ENCODE measurements at regions not wholly inside any gene's neighbourhood (a gene's known extent, or its start where the extent isn't known, plus 50 kb on each side); places are given as distances from the start of the nearest gene placed in this dataset.
"Not testable (repeated sequence)": the region's sequence is repeated elsewhere in the genome, so short reads cannot be mapped to it uniquely, and the experiment has no call there.

DNA sequence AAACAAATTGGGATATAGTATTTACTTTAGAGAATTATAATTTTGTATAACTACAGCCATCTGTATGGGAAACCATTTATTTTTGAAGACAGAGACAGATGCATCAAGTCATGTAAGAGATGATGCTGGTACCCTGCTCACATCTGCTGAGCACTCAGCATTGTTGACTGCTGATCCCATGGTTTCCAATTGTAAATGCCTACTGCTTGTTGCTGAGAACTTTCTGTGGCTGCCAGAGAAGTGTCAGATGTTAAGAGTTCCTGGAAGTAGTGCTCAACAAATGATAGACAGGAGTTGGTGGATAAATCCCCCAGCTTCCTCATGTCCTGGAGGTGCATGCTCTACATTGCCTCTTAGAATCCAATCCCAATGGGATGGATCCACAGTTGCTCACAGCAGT lies 167.1 kb downstream of the OXSM start:
- no peak for DNase-seq

DNA sequence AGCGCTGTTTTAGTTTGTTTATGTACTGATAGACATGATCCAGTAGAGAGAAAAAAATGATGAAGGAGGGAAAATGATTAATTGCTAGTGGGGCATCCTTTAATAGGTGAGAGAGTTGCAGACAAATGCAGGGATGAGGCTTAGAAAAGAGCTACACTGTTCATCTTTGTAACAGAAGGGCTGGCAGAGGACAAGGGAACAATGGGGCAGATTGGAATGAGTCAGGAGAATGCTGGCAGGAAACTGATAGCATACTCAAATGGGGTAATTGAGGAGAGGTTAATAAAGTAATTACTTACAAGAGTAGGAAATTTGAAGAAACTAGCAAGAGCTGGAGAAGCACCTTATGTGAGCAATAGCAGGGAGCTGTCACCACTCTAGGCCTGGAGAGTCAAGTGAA lies 170.9 kb downstream of the OXSM start:
- no peak for DNase-seq

DNA sequence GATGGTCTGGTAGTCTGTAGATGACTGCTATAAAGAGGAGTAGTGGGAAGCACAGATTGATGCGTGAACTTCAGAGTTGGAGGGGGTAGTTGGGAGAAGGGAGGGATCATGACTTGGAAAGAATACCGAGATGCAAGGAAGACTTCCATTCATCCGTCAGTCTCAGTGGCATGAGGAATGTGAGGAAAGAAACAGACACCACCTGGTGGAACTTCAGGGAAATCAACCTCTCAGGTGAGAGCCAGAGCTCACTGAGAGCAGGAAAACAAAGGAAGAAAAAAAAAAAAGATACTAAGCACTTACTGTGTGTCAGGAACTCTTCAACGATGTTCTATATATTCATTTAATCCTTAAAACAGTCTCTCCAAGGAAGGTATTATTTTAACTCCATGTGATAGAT lies 172.4 kb downstream of the OXSM start:
- no peak for DNase-seq

DNA sequence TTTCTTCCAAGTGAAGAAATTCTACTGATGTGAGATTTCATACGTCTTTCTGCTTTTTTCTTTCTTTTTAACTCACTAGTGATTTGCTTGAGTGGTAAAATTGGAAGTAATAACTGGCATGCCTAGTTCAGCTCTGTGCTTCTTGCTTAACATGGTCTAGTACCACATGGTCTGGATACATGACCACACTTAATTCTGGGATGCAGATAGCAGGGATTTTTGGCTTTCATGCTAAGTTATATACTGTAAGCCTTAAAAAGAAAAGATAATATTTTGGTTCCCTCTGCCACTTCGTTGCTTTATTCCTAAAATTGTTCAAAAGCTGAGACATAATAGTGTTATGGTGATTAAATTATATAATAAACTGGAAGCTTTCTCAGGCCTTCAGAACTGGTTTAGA lies 174.3 kb downstream of the OXSM start:
- DNase-seq, result no peak

DNA sequence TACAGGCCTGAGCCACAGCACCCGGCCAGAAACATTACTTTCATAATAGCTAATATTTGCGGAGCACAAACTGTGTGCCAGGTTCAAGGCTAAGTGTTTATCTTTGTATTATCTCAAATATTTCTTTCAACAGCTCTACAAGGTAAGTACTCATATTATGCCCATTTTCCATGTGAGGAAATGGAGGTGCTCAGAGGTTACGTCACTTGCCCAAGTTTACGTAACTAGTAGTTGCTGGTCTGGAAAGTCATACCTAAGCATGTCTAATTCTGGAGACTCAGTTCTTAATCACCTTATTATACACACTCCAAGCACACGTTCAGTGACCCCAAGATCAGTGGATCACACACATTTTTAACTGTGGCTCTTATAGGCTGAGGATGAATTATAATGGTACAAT lies 177.5 kb downstream of the OXSM start:
- no peak for DNase-seq

DNA sequence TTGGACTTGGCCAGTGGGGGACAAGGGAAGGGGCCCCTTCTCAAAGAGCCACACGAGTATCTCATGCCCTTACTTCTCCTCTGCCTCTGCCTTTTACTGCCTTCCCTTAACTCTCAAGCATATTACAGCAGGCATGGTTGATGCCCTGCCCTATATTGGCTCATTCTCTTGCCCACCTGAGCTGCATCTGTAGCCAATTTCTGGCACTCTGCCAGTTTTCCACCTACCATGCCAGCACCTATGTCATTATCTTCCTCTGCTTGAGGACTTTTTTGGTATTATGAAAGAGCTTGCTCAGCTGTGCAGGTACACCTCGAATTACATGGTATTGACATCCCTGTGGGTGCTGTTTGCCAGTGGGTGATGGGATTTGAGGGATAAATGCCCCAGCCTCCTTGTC lies 181.8 kb downstream of the OXSM start:
- no peak for DNase-seq

DNA sequence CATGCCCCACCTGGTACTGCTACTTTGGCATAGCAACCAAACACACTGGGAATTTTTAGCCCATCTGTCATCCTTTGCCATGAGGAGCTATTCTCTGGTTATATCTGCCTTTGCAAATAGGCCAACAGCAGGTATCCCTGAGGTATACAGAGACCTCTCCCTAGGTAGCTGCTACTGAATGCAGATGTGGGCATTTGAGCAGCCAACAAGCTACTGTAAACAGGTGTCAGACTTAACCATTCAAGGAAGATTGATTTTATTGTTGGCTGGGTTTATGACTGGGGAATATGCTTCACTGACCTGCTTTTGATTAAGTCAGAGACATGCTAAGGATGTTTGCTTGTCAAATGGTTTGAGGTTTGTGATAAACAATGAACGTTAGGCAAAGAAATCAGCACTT lies 183.2 kb downstream of the OXSM start:
- no peak for DNase-seq

DNA sequence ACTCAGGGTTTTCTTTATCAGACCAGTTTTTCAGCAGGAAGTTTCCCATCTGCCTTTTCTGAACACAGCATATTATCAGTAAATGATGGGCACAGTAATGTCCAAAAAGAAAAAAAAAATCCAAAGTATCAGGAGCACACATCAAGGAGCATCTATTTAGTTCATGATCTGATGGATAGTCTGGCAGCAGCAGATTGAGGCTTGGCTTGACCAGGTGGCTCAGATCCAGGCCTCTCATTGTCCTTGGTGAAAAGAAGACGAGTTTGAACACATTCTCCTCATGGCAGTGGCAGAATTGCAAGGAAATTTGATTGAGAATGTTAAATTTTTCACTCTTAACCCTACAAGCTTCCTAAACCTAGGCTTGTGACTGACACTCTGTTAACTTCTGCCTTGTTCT lies 192.9 kb downstream of the OXSM start:
- DNase-seq, result no peak

DNA sequence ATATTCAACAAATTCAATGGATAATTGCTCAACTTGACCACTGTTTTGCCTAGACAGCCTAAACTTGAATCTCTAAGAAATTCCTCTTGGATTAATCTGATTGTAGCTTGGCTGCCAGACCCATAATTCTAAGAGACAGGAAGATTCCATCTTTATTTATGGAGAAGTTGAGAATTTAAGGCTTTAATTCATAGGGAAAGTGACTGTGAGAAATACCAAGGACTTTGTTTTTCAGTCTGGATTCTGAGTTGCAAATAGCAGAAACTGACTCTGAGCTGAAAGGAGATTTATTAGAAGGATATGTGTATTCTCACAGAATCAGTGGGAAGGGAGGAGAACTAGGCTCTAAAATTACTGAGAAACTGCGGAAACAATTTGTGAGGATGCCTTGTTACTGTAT lies 195.7 kb downstream of the OXSM start:
- DNase-seq, result no peak

DNA sequence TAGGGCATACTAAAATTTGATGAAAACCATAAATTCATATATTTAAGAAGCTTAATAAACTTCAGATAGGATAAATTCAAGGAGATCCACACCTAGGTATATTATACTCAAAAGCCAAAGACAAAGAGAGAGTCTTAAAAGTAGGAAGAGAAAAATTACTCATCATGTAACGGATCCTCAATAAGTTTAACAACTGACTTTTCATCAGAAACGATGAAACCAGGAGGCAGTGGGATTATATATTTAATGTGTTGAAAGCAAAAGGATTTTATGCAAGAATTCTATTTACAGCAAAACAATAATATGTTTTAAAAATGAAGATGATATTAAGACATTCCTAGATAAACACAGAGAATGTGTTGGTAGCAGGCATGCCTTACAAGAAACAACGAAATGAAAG lies 202.7 kb downstream of the OXSM start:
- DNase-seq, result no peak

DNA sequence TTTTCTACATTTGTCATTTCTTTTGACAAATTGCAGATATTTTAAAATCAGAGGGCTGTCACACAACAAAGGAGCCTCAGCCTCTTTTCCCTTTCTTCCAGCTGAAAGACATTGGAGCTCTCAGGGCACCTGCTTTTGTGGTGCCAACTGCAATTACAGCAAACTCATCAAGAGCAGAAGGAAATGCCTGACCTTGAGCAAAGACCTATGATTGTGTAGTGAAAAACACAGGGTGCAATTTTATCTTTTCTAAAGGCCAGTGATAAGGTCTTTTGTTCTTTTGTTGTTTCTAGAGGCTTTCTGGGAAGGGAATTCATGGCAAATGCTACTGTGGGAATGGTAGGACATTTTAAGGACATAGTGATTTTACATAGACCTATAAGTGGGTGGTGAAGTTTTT lies 214.3 kb downstream of the OXSM start:
- DNase-seq, result no peak

DNA sequence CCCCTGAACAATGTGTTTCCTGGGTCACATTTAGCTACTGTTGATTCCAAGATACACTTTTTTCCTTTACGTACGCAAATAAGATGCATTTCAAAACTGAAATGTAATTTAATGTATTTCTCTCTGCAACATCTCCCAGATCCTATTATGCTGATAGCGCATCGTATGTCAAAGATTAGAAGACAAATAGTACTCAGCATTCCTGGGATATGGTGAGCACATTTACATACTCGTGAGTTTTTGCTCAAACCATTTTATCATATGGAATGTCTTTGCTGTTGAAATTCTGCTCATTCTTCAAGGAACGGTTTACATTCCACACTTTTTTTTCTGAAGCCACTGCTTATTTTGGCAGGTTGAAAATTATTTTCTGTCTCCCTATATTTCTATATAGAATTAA lies 221.4 kb downstream of the OXSM start:
- DNase-seq, result no peak

DNA sequence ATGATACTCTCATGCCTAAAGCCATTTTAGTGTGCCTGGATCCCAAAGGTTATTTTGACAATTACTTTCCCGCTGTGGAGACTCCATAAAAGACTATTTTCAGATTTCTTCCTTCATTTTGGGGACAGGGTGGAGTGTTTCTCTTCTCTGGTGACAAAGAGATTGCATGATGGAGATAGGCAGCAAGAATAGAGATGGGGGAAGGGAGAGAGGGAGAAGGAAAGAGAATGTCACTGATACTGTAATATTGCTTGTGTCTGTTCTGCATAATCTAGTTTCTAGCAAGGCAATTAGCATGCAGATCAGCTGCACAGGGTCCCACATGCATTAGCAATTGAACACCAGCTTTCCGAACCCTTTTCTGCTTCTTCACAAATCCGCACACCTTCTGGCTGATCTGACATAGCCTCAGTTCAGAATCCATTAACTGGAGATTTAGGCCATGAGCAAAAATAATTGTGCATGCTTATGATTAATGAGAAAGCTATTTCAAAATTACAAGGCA lies 222.4 kb downstream of the OXSM start:
- no peak for DNase-seq

DNA sequence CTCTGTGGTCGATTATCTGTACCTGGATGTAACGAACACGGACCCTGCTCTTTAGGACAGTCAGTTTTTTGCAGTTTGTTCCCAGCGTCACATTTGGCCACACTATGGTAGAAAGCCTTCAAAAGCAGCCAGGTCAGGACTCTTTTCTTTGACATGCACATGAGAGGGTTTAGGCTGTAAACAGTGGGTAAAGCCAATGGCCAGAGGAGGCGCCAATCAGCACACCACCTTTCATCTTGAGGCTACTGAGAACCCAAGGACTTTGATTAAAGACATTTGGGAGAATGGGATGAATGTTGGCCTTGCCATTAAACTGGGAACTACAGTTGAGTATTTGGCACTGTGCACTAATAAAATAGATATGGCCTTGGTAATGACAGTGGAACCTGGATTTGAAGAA lies 225.9 kb downstream of the OXSM start:
- no peak for DNase-seq

DNA sequence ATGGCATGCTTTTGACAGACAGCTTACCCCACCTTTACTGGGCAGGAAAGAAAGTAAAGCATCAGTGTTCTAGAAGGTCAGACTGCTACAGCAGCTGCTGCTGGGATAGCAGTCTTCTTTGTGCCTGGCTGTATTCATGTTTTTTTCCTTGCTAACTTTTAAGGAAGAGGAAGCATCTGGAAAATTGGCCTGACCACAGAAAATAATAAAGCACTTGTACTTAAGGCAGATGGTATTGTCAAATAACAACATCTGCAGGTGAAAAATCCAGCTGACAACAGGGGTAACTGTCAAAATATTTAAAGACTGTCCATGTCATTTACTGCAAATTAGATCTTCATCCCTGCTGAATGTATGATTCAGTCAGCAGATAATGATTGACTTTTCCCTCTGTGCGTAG lies 229.0 kb downstream of the OXSM start:
- DNase-seq, result no peak

DNA sequence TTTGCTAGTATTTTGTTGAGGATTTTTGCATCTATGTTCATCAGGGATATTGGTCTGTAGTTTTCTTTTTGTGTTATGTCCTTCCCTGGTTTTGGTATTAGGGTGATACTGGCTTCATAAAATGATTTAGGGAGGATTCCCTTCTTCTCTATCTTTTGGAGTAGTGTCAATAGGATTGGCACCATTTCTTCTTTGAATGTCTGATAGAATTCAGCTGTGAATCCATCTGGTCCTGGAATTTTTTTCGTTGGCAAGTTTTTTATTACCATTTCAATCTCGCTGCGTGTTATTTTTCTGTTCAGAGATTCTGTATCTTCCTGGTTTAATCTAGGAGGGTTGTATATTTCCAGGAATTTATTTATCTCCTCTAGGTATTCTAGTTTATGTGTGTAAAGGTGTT lies 234.3 kb downstream of the OXSM start:
- DNase-seq, result not testable (repeated sequence)

DNA sequence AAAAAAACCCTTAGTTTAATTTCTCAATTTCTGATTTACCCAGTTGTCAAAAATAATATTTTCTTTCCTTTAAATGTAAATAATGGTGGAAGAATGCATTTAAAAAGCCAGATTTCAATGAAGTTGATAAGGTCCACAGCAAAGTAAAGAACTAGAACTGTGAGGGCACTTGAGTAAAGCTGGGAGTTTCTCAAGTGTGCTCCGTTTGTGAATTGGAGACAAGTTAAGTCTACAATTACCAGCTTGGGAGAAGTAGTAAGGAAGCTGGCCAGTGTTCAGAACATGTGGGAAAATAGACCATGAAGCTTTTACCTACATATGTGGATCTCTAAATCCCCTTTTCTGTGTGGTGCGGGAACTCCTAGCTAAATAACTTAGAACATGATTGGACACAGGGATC lies 239.4 kb downstream of the OXSM start:
- no peak for DNase-seq

DNA sequence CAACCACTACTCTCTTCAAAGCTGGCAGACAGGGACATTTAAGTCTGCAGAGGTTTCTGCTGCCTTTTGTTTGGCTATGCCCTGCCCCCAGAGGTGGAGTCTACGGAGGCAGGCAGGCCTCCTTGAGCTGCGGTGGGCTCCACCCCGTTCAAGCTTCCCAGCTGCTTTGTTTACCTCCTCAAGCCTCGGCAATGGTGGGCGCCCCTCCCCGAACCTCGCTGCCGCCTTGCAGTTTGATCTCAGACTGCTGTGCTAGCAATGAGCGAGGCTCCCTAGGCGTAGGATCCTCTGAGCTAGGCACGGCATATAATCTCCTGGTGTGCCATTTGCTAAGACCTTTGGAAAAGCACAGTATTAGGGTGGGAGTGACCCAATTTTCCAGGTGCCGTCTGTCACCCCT lies 252.2 kb downstream of the OXSM start:
- not testable (repeated sequence) for DNase-seq

DNA sequence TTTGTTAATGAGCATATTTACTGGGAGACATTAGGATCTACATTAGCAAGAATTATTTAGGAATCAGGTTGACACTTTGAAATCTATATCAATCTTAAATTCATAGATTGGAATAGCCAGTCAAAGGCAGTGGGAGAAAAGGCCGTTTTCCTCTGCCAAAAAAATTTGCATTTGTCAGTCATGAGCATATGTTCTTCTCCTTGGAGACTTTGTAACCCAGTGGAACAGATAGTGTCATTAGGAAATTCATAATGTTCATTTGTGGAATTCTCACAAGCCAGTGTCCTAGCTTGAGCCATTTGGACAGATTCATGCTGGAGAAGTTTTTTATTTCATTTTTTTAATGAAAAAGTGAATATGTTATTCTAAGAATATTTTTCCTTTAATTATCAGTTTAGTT lies 260.1 kb downstream of the OXSM start:
- no peak for DNase-seq

DNA sequence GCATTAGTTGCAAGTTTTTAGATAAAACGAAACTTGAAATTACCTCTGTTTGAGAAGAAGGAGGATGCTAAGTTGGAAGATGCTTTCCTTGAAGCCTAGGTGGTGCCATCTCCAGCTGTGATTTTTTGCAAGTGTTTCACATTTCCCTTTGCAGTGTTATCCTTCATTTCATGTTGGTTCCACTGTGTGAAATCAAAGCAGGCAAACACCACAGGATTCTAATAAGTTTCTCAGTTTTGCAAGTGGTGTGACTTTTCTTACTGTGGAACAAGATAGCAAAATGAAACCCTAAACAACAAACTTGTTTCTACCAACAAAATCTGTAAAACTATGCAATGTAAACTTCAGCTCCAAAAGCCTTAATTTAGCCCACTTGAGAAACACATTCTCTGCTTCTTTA lies 260.9 kb downstream of the OXSM start:
- DNase-seq, result no peak

DNA sequence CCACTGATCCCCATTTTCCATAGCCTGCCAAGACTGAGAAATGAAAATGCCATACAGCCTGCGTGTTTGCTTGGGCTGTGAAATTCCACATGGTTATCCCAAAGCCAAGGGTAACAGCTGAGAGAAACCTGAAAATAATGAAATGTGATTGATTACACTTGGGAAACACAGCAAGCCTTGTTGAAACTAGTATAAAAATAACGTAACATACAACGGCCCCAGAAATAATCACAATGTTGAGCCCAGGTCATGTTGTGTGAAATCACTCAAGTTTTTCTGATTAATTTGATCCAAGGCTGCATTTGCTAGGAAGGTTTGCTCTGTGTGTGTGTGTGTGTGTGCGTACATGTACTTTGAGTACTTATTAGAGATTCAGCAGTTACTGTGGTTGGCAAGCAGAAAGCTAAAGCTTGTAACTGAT lies 269.0 kb downstream of the OXSM start:
- DNase-seq, result no peak

DNA sequence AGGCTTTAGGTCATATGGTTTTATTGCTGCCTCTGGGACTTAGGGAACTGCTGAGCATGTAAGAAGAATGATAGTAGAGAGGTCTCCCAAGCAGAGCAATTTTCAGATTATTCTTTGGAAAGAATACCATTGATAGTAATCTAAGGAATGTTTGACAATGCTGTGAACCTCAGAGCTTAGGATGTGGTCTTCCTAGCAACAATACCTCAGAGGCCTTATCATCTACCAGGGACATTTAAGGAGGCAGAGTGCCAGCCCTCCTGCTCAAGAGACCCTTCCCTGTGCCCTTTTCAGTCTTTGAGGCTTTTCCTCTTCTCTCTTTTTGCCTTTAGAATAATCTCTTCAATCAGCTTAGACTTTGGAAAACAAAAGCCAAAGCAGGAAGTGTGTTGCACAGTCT lies 272.1 kb downstream of the OXSM start:
- no peak for DNase-seq

DNA sequence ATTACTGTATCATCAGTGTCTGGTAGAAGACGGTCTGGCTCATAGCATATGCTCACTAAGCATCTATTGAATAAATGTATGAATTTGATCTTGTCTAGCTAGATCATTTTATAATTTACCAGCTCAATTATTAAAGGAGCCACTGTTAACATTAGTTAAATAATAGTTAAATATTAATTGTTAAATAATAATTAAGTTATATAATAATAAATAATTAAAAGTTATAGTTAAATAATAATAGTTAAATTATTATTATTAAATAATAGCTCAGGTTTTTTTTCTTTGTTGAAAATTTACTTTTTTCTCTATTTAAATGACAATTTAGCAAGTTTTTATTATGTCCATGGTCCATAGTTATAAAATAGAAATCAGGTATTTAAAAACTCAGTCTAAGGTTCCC lies 274.4 kb downstream of the OXSM start:
- no peak for DNase-seq

DNA sequence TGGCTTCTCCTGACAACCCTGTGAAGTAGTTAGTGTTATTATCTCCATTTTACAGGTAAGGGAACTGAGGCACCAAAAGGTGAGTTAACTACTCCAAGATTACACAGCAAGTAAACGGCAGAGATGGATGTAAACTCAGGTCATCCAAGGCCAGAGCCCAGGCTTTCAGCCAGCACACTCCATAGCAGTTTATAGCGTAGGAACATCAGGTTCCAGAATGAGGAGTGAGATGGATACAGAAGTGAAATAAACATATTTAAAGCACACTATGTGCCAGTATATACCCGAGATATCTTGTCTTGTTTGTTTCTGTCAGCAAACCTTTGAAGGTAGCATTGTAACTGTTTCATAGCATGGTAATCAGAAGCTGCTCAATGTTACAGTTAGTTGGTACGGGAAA lies 279.0 kb downstream of the OXSM start:
- DNase-seq, result no peak

DNA sequence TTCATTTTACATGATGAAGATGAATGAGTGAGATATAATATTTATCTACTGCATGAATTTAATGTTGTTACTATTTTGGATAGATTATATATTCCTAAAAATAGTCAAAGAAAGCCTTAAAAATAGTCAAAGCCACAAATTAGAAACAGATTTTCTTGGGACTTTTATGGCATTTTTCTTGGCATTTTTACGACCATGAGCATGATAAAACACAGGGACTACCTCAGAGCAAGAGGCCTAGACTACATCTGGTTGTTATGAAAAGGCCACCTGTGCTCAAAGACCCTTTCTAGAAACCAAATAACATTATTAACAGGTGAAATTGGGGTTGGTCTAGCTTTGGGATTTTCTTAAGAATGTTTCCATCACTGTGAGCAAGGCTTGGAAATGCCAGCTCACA lies 281.0 kb downstream of the OXSM start:
- no peak for DNase-seq

DNA sequence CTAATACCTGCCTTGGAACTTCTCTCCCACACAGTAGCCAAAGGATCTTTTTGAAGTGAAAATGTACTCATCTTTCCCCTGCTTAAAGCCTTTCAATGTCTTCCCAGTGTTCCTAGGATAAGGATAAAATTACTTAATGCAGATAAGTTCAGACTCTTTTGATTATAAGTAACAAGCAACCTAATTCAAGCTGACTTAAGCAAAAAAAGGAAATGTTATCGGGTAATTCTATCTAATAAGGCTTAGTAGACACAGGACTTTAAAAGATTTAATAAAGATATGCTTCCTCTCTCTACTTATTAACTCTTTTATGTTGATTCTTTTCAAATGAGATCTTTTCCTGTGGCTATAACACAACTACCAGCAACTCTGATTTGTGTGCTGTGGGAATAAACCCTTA lies 284.2 kb downstream of the OXSM start:
- no peak for DNase-seq
